GM19351 (cell line): ENCODE measurements at regions not wholly inside any gene's neighbourhood (a gene's known extent, or its start where the extent isn't known, plus 50 kb on each side); places are given as distances from the start of the nearest gene placed in this dataset.
"Not testable (repeated sequence)": the region's sequence is repeated elsewhere in the genome, so short reads cannot be mapped to it uniquely, and the experiment has no call there.

Experiments used
- ATAC-seq: cut with Tn5 transposase; IDR thresholded peaks from one replicate; pipeline ENCODE4 v1.9.1; 2021; ENCODE audit warnings: mild to moderate bottlenecking, moderate library complexity; ENCODE audit not compliant: unreplicated experiment

DNA sequence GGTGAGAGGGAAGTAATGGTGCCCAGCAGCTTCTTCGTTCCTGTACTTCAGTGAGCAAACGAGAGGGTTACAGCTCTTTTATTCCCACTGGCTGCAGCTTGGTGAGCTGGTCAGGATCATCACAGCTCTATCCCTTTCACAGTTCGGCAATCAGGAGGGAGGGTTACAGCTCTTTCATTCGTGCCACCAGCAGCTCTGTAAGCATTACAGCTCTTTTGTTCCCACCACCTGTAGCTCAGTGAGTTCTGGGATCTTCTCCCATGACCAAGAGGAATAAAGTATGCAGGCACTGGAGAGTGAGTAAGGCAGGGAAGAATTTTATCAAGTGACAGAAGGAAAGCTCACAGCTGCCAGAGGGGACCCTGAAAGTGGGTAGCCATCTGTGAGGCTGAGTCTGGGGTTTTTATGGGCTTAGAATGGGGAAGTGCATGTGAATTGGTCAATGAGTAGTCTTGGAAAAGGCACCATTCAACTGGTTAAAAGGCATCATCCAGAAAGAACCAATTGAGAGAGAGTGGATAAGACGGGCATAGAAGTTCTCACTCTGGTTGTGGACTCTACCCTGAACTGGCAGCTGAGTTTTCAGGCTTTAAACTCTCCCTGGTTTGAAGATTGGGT is 123.7 kb downstream of the COX18 start:
- ATAC-seq, result no peak

DNA sequence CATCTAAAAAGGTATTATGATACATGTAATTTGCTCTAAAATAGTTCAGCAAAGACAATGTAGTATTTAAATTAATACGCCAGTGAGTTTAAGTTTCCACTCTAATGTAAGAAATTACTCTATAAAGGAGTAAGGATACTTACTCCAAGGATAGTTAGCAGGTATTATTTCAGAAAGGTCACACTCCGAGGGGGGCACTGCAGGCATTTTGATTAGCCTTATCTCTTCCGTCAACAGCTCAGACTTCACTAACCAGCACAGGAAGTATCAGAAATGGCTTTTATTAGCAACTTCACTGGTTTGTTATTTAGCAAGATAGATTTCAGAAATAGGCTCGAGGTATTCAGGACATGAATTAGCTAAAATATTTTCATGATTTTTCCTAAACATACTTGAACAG is 127.0 kb downstream of the COX18 start:
- ATAC-seq, result no peak

GRCh38 chr4:72938516-72938915 is 131.0 kb downstream of the COX18 start:
- ATAC-seq, result no peak

DNA sequence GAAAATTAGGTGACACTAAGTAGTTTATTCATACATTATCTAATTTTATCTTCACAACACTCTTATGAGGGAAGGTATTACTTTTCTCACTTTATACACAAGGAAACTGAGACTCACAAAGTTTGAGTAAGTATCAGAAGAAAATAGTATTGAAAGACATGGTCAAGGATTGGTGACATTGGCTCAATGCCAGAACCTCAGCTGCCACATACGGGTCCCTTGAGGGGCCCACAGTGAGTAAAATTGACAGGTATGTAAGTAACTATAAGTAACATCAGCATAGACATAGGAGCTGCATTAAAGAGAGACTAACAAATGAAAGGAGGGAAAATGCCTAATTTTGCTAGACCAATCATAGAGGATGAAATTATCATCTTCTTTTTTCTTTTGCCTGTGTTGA is 134.1 kb downstream of the COX18 start:
- no peak for ATAC-seq

- no peak for ATAC-seq
Measured at GRCh38 chr4:72933029-72933428, 136.5 kb downstream of the COX18 start.

- no peak for ATAC-seq
Measured at GRCh38 chr4:72931346-72931745, 138.2 kb downstream of the COX18 start.

DNA sequence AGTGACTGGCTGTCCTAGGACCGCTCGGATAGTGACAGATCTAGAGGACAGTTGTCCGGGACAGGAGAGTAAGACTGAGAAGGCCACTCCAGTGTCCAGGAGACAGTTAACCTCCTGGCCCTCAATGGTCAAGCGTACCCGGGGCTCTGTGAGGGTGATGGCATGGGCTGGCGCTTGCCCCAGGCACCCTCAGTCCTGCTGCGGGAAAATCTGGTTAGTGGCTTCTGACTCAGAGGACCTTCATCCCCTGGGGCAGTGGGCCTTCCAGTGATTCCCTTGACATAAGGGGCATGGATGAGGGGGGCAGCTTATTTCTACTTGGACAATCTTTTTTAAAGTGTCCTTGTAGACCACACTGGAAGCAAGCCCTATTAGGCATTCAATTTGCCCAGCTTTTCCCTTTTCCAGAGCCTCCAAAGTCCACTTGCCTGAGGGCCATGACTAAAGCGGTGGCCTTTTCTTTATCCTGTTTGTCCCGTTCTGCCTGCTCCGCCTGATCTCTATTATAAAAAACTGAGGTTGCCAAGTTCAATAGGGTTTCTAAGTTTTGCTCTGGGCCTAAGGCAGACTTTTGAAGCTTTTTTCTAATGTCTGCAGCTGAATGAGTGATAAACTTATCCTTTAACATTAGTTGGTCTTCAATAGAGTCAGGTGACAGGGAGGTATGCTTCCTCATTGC is 139.8 kb downstream of the COX18 start:
- not testable (repeated sequence) for ATAC-seq

DNA sequence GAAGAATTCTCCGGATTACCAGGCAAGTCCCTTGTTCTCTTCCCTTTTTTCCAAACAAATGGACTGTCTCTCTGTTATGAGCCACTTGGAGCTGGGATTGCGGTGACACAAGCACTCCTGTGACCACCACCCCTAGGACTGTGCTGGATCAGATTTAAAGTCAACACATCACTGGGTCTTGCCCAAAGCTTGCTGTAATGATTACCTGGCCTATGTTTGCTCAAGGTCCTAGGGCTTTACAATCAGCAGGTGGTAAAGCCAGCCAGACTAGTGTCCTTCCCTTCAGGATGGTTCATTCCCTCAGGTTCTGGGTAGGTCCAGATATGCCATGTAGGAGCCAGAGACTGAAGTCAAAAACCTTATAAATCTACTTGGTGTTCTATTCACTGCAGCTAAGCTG is 144.7 kb downstream of the COX18 start:
- ATAC-seq, result no peak

GRCh38 chr4:72919937-72920336 is 149.6 kb downstream of the COX18 start:
- ATAC-seq, result no peak

DNA sequence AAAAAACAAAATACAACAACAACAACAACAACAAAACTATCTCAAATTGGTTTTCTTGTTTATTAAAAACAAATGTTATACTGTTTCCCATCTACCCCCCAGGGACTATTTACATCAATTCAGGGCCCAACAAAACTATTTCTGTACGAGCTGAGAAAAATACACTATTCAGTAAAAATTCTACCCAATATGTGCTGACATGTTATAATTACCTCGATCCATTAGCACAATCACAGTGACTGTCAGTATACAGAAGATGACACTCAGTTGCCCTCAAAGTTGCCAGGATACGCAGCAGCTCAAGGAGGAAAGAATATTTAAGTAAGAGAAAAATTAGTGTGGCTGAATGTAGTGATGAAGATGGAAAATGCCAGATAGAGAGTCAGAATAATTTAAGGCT is 150.1 kb downstream of the COX18 start:
- ATAC-seq, result no peak

DNA sequence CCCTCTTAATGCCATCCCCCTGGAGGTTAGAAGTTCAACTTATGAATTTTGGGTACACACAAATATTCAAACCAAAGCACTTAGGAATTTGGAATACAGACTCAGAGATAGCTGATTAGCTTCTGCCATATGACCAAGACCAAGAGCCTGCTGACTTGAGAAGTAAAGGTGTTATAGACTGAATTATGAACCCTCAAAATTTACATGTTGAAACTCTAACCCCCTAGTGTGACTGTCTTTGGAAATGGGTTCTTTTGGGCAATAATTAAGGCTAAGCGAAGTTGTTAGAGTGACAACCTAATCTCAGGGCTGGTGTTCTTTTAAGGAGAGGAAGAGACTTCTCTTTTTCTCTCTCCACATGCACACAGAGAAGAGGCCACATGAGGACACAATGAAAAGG is 151.2 kb downstream of the COX18 start:
- no peak for ATAC-seq

GRCh38 chr4:72911316-72911715 is 158.2 kb downstream of the COX18 start:
- no peak for ATAC-seq

DNA sequence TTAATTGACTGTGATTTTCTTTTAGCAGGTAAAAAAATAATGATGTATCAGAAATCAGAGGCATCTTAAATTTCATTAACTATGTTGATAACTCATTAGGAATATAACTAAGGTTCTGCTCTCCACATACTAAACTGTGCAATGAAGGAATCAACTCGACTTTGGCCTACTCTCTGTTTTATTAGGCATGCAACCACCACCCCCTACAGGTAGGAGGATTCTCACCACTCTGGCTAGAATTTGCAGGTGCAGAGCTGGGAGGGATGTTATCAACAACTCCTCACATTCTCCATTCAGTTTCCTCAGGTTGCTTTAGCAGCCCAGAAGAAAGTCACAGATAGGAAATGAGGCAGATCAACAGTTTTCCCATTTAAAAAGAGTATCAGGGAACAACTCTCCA is 160.1 kb downstream of the COX18 start:
- no peak for ATAC-seq

GRCh38 chr4:72902354-72902753 is 167.2 kb downstream of the COX18 start:
- no peak for ATAC-seq

DNA sequence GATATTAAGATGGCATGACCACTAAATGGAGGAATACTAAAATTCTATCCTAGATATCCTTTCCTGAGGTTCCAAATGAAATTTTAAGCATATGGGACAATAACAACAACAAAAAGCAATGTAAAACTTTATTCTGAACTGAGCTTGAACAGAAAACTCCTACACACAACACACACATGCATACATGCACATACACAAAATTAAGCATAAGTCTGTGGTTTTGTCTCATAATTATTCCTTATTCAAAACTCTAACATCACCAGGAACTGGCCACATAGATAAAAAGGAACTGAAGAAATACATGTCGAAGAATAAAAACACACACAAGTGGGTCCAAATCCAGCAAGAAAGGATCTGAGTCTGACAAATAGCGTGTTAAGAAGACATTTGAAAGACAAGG is 168.0 kb downstream of the COX18 start:
- ATAC-seq, result no peak

- no peak for ATAC-seq
Measured at GRCh38 chr4:72900952-72901351, 168.6 kb downstream of the COX18 start.

GRCh38 chr4:72899621-72900020 is 169.9 kb downstream of the COX18 start:
- no peak for ATAC-seq

DNA sequence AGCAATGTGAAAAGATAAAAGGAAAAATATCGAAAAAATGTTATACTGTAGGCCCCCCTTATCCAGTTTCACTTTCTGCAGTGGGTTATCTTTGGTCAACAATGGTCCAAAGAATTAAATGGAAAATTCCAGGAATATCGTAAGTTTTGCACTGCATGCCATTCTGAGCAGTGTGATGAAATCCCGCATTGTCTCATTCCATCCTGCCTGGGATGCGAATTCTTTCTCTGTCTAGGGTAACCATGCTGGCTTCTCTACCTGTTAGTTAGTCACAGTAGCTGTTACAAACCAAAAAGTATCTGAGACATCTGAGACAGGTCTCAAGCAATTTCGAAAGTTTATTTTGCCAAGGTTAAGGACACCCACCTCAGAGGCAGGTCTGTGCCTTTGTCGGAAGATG is 170.3 kb downstream of the COX18 start:
- ATAC-seq, result no peak

DNA sequence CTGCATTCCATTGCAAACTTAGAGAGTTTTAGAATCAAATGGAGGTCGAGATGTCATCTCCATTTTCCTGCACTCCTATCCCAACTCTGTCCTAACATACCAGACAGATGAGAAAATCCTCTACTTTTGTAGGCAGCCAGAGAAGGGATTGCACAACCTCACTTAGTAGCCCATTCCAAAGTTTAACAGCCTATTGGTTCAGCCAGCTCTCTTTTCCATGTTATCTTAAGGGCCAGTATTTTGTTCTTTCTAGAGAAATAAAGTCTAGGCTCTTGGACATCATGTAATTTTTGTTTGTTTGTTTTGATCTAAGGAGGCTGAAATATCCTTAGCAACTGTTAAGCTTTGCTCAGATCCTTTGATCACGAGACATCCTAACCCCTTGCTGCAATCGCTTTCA is 173.0 kb downstream of the COX18 start:
- no peak for ATAC-seq

GRCh38 chr4:72895408-72895807 is 174.1 kb downstream of the COX18 start:
- no peak for ATAC-seq

DNA sequence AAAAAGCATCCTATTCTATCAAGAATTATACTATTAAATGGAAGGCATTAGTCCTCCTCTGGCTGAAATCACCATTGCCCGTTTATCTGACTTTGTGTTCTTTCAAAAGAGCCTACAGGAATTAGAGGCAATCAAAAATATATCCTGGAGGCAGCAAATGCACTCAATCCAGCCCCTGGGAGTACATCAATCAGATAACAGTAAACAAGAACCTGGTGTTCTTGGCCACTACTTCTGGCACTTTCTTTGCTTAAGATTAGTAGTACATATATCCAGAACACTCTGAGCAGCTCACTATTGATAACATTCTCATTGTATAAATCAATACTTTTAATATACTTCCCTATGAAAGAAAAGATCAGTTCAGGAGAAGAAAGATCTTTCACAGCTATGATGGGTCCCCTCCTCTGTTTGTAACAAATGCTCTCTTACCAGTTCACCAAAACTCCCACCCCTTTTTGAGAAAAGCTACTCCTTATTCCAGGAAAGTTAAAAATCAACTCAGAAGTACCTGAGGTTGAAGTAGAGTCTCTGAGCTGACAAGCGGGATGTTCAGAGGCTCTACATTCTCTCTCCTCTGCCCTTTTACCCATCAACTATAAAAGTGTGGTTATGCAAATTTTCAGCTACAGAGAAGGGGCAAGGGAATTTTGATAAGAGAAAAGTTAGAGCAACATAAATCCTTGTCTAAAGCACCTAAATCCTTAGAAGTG is 176.0 kb downstream of the COX18 start:
- no peak for ATAC-seq

DNA sequence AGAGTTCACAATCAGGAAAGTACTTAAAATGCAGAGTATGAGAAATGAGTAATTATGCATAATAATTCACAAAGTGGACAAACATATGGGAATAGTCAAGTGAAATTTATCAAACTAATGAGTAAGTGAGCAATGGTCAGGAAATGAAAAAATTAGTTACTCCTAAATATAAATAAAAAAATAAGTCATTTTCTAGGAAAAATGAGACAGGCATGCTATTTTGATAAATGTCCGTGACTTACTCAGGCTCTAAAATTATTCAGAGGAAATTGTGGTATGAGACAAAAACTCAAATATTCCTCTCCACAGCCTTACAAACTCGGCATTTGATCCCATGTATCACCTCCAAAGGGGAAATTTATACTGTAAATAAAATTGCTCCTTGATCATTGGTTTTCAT is 181.2 kb downstream of the COX18 start:
- no peak for ATAC-seq
